GM12891 (cell line): ENCODE measurements at regions not wholly inside any gene's neighbourhood (a gene's known extent, or its start where the extent isn't known, plus 50 kb on each side); places are given as distances from the start of the nearest gene placed in this dataset.

ENCODE experiments used
- POLR2A ChIP-seq: IDR thresholded peaks from 2 replicates; pipeline ENCODE4 v1.6.1; 2011; ENCODE audit warnings: low read depth, low read length, control low read depth
- POLR2AphosphoS5 ChIP-seq: IDR thresholded peaks from 2 replicates; pipeline ENCODE4 v1.6.1; 2011; ENCODE audit warnings: low read depth, low read length, control low read depth
- SPI1 ChIP-seq: IDR thresholded peaks from 2 replicates; pipeline ENCODE4 v1.6.1; 2011; ENCODE audit warnings: low read depth, low read length, control low read depth

GRCh38 chr7:118057404-118057803 is 126.6 kb upstream of the LSM8 start:
- TF ChIP-seq POLR2AphosphoS5 = no peak
- no peak for TF ChIP-seq POLR2A
- TF ChIP-seq SPI1 = no peak
